HEK293 (cell line): ENCODE measurements at regions not wholly inside any gene's neighbourhood (a gene's known extent, or its start where the extent isn't known, plus 50 kb on each side); places are given as distances from the start of the nearest gene placed in this dataset.

Source experiments
- CTCF ChIP-seq: fragments of 450-650 bp; formaldehyde crosslinking; IDR thresholded peaks from 2 replicates; pipeline ENCODE4 v1.5.1; 2016; ENCODE audit warnings: missing biosample characterization, missing genetic modification characterization
- ZNF19 ChIP-seq: fragments of 450-650 bp; formaldehyde crosslinking; IDR thresholded peaks from 2 replicates; pipeline ENCODE4; 2016; ENCODE audit warnings: missing biosample characterization, missing genetic modification characterization, low read depth

- TF ChIP-seq CTCF (tag by site-specific recombination) (no peak), ZNF19 (no peak)
Observed at GRCh38 chr4:3709061-3709845, 56.9 kb upstream of the ADRA2C start.
